ENCODE measurements at regions not wholly inside any gene's neighbourhood (a gene's known extent, or its start where the extent isn't known, plus 50 kb on each side); places are given as distances from the start of the nearest gene placed in this dataset.
"Not testable (repeated sequence)": the region's sequence is repeated elsewhere in the genome, so short reads cannot be mapped to it uniquely, and the experiment has no call there.

- DNase-seq (ENCODE audit: low read depth), result no peak
These were observed 318.9 kb upstream of the DPPA4 start for GRCh38 chr3:109656225-109656624.

- no peak for DNase-seq (ENCODE audit: low read depth)
These were observed 341.3 kb upstream of the DPPA4 start for GRCh38 chr3:109678600-109678999.

GRCh38 chr3:109679664-109680063 lies 342.3 kb upstream of the DPPA4 start:
- no peak for DNase-seq (ENCODE audit: low read depth)

GRCh38 chr3:109683746-109684145 lies 346.4 kb upstream of the DPPA4 start:
- DNase-seq (ENCODE audit: low read depth), result no peak

GRCh38 chr3:109685084-109686079 lies 348.0 kb upstream of the DPPA4 start:
- DNase-seq (ENCODE audit: low read depth), result no peak

- no peak for DNase-seq (ENCODE audit: low read depth)
These were observed 350.3 kb upstream of the DPPA4 start for GRCh38 chr3:109687626-109688025.

- no peak for DNase-seq (ENCODE audit: low read depth)
These were observed 359.6 kb upstream of the DPPA4 start for GRCh38 chr3:109696932-109697331.

GRCh38 chr3:109702252-109702651 lies 364.9 kb upstream of the DPPA4 start:
- DNase-seq (ENCODE audit: low read depth), result no peak

- DNase-seq (ENCODE audit: low read depth), result no peak
These were observed 365.6 kb upstream of the DPPA4 start for GRCh38 chr3:109702976-109703375.

GRCh38 chr3:109705133-109705532 lies 367.8 kb upstream of the DPPA4 start:
- not testable (repeated sequence) for DNase-seq (ENCODE audit: low read depth)

GRCh38 chr3:109707617-109708016 lies 370.3 kb upstream of the DPPA4 start:
- no peak for DNase-seq (ENCODE audit: low read depth)

- no peak for DNase-seq (ENCODE audit: low read depth)
These were observed 375.9 kb upstream of the DPPA4 start for GRCh38 chr3:109713288-109713687.

- no peak for DNase-seq (ENCODE audit: low read depth)
These were observed 378.4 kb upstream of the DPPA4 start for GRCh38 chr3:109715707-109716106.

GRCh38 chr3:109718850-109719249 lies 381.5 kb upstream of the DPPA4 start:
- no peak for DNase-seq (ENCODE audit: low read depth)

GRCh38 chr3:109728861-109729494 lies 391.6 kb upstream of the DPPA4 start:
- no peak for DNase-seq (ENCODE audit: low read depth)

- DNase-seq (ENCODE audit: low read depth), result peak; percentile 52
These were observed 394.5 kb upstream of the DPPA4 start for GRCh38 chr3:109731639-109732473.

- DNase-seq (ENCODE audit: low read depth), result no peak
These were observed 406.6 kb upstream of the DPPA4 start for GRCh38 chr3:109743981-109744380.

GRCh38 chr3:109772520-109772919 lies 435.2 kb upstream of the DPPA4 start:
- no peak for DNase-seq (ENCODE audit: low read depth)

- DNase-seq (ENCODE audit: low read depth), result no peak
These were observed 436.8 kb upstream of the DPPA4 start for GRCh38 chr3:109774108-109774507.

GRCh38 chr3:109784285-109784684 lies 446.9 kb upstream of the DPPA4 start:
- no peak for DNase-seq (ENCODE audit: low read depth)

GRCh38 chr3:109784852-109785631 lies 447.7 kb upstream of the DPPA4 start:
- no peak for DNase-seq (ENCODE audit: low read depth)

- DNase-seq (ENCODE audit: low read depth), result no peak
These were observed 465.9 kb upstream of the DPPA4 start for GRCh38 chr3:109803274-109803673.
